Liver (tissue), 8 donors: ENCODE measurements at regions not wholly inside any gene's neighbourhood (a gene's known extent, or its start where the extent isn't known, plus 50 kb on each side); places are given as distances from the start of the nearest gene placed in this dataset.
"Not testable (repeated sequence)": the region's sequence is repeated elsewhere in the genome, so short reads cannot be mapped to it uniquely, and the experiment has no call there.

Experiments used
- DNase-seq: peaks from one replicate; pipeline ENCODE4 v3.0.0-alpha.2; 2017; ENCODE audit warnings: low spot score
- H3K27ac ChIP-seq, 2 donors: one replicate each; pipeline ENCODE4 v1.7.0; 2013; ENCODE audit warnings: inconsistent platforms in 2 of 2, low read length in 2 of 2, control low read depth in 1 of 2, low read depth in 1 of 2, mild to moderate bottlenecking in 1 of 2
- H3K27me3 ChIP-seq, 4 donors: one replicate each; pipeline versions ENCODE4 v1.6.1 to v1.7.0; 2013; ENCODE audit warnings: low read length in 3 of 4, inconsistent platforms in 1 of 4, mild to moderate bottlenecking in 1 of 4, moderate library complexity in 1 of 4; ENCODE audit not compliant: control insufficient read depth in 4 of 4, insufficient read depth in 4 of 4
- H3K36me3 ChIP-seq, 4 donors: one replicate each; pipeline versions ENCODE4 v1.6.1 to v1.7.0; 2013; ENCODE audit warnings: low read length in 3 of 4, mild to moderate bottlenecking in 3 of 4, low read depth in 1 of 4, moderate library complexity in 1 of 4; ENCODE audit not compliant: control insufficient read depth in 4 of 4, insufficient read depth in 3 of 4
- H3K4me1 ChIP-seq, 4 donors: one replicate each; pipeline versions ENCODE4 v1.6.1 to v1.7.0; 2013; ENCODE audit warnings: low read length in 3 of 4, mild to moderate bottlenecking in 3 of 4, moderate library complexity in 1 of 4; ENCODE audit not compliant: control insufficient read depth in 4 of 4, insufficient read depth in 4 of 4
- H3K4me3 ChIP-seq, 3 donors: one replicate each; pipeline versions ENCODE4 v1.6.1 to v1.7.0; 2013; ENCODE audit warnings: low read length in 3 of 3, control low read depth in 1 of 3, low read depth in 1 of 3, mild to moderate bottlenecking in 1 of 3
- H3K9ac ChIP-seq, 2 donors: one replicate each; pipeline ENCODE4 v1.7.0; 2013; ENCODE audit warnings: low read length in 2 of 2, mild to moderate bottlenecking in 2 of 2, moderate library complexity in 2 of 2, control low read depth in 1 of 2, low read depth in 1 of 2
- H3K9me3 ChIP-seq, 4 donors: one replicate each; pipeline versions ENCODE4 v1.6.1 to v1.7.0; 2013; ENCODE audit warnings: low read length in 3 of 4; ENCODE audit not compliant: control insufficient read depth in 4 of 4
- EGR1 ChIP-seq, 2 donors: IDR thresholded peaks; 2 replicates each; pipeline ENCODE4 v1.6.1; 2016 to 2018; ENCODE audit warnings: antibody characterized with exemption in 2 of 2, low read depth in 2 of 2
- FOXA2 ChIP-seq: IDR thresholded peaks from 2 replicates; pipeline ENCODE4 v1.6.1; 2016; ENCODE audit warnings: antibody characterized with exemption
- HNF4G ChIP-seq: IDR thresholded peaks from 2 replicates; pipeline ENCODE4 v1.6.1; 2016; ENCODE audit warnings: antibody characterized with exemption
- JUND ChIP-seq, 2 donors: IDR thresholded peaks; 2 replicates each; pipeline ENCODE4 v1.6.1; 2016; ENCODE audit warnings: antibody characterized with exemption in 2 of 2
- NR2F2 ChIP-seq: IDR thresholded peaks from 2 replicates; pipeline ENCODE4 v1.6.1; 2016; ENCODE audit warnings: antibody characterized with exemption
- RXRA ChIP-seq, 2 donors: IDR thresholded peaks; 2 replicates each; pipeline ENCODE4 v1.6.1; 2017 to 2018; ENCODE audit warnings: antibody characterized with exemption in 2 of 2, mild to moderate bottlenecking in 1 of 2
- TAF1 ChIP-seq: conservative IDR thresholded peaks from 2 replicates; pipeline ENCODE4 v1.6.1; 2016; ENCODE audit warnings: antibody characterized with exemption, mild to moderate bottlenecking
- YY1 ChIP-seq: IDR thresholded peaks from 2 replicates; pipeline ENCODE4 v1.6.1; 2016; ENCODE audit warnings: antibody characterized with exemption, mild to moderate bottlenecking
- WGBS: extraction: QIAGEN DNeasy Blood & Tissue Kit; methylation state at CpG from one replicate; pipeline ENCODE4 v1.1.7; 2013; 5-methylcytosine and 5-hydroxymethylcytosine counted together
- TF ChIP-seq, protein P1 (sequence below): IDR thresholded peaks from 2 replicates; pipeline ENCODE4 v1.6.1; 2016; ENCODE audit warnings: antibody characterized with exemption, mild to moderate bottlenecking
- TF ChIP-seq, protein P2 (sequence below): fragments of 150-350 bp; IDR thresholded peaks from 2 replicates; pipeline ENCODE4 v1.5.1; 2017; ENCODE audit warnings: improper control_type of control experiment, low read depth, low read length; ENCODE audit not compliant: missing input control
- TF ChIP-seq, protein P3 (sequence below): IDR thresholded peaks from 2 replicates; pipeline ENCODE4 v1.6.1; 2016; ENCODE audit warnings: antibody characterized with exemption
- donor health status: healthy.
- donor health status: healthy.
- donor health status: healthy.
- donor health status: healthy.
- donor health status: healthy.

DNA sequence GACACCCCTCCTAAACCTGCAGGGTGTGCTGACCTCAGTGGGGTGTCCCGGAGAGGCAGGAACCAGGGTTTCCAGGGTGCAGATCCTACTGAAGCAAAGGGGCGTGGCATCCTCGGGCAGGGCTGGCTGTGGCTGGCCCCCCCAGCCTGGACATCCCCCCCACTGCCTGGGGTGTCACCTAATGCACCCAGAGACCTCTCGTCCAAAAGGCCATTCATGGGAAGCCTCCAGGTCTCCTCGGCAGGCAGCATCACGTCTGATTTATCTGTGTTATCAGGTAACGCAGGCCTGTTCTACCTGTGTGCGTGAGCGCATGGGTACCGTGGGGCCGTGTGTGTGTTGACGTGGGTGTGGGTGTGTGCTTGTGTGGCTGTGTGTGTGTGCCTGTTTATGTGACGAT, 210.0 kb downstream of the SHOX start:
- Histone ChIP-seq H3K9me3 (peaks cover 0 to 6% (median 4%) of the 10 kb centered on the region in 4 donors), H3K36me3 (no peaks in the 10 kb centered on the region)
- WGBS: 77% methylated on average over 13 of the region's 13 CpGs

DNA sequence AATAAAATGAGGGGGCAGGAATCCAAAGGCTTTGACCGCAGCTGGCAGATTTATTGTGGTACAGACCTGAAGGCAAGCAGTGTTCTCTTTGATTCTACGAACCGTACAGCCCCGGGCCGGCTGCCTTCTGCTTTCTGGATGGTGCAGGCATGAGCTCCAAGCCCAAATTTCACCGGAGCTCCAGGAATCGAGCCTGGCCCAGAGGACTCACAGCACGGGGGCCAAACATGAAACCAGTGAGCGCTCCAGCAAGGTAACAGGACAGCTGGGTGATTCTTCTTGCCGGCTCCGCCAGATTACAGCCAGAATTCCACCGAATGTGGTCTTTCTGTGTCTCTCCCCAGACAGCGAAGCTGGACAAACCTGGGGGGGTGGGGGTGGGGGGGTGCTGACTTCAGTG, 208.1 kb downstream of the SHOX start:
- H3K4me3 ChIP-seq, H3K27ac ChIP-seq, H3K9me3 ChIP-seq, H3K36me3 ChIP-seq, H3K27me3 ChIP-seq, H3K9ac ChIP-seq, H3K4me1 ChIP-seq, DNase-seq: not testable (repeated sequence)
- 62% methylated on average over 13 of the region's 13 CpGs for WGBS

More for the DNA sequence above, 210.0 kb downstream of the SHOX start:
- no peak overlapping the region for H3K4me3 ChIP-seq
- DNase-seq: no peak
- no peak overlapping the region for H3K27ac ChIP-seq
- no peaks in the 10 kb centered on the region for H3K27me3 ChIP-seq
- H3K4me1 ChIP-seq: no peaks in the 10 kb centered on the region
- TF ChIP-seq YY1: no peak
- H3K9ac ChIP-seq: no peak overlapping the region

DNA sequence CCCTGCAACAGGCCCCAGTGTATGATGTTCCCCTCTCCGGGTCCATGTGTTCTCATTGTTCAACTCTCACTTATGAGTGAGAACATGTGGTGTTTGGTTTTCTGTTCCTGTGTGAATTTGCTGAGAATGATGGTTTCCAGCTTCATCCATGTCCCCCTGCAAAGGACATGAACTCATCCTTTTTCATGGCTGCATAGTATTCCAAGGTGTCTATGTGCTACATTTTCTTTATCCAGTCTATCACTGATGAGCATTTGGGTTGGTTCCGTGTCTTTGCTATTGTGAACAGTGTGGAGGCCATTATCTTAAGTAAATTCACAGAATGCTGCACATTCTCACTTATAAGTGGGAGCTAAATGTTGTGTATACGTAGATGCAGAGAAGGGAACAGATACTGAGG, 205.3 kb downstream of the SHOX start:
- H3K36me3 ChIP-seq, DNase-seq, H3K4me1 ChIP-seq, H3K27me3 ChIP-seq, H3K4me3 ChIP-seq, H3K9me3 ChIP-seq, H3K9ac ChIP-seq, H3K27ac ChIP-seq: not testable (repeated sequence)
- 94% methylated on average over 3 of the region's 3 CpGs for WGBS

DNA sequence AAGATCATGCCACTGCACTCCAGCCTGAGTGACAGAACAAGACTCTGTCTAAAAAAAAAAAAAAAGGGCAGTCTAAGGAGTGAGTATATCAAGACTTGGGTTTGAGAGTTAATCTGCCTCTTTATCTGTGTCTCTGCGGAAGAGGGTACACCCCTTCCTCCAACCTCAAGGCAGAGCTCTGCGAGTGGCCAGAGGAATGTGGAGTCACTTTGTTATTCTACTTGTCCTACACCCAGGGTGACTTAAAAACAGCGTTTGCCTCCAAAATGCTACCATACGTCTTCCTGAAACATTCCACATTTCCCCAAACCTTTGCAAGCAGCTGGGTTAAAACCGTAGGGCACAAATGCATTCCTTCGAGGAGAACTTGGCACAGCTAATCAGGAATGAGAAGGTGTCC, 199.9 kb downstream of the SHOX start:
- TF ChIP-seq FOXA2 (no peak), HNF4G (no peak)
- TF ChIP-seq, protein P1, sequence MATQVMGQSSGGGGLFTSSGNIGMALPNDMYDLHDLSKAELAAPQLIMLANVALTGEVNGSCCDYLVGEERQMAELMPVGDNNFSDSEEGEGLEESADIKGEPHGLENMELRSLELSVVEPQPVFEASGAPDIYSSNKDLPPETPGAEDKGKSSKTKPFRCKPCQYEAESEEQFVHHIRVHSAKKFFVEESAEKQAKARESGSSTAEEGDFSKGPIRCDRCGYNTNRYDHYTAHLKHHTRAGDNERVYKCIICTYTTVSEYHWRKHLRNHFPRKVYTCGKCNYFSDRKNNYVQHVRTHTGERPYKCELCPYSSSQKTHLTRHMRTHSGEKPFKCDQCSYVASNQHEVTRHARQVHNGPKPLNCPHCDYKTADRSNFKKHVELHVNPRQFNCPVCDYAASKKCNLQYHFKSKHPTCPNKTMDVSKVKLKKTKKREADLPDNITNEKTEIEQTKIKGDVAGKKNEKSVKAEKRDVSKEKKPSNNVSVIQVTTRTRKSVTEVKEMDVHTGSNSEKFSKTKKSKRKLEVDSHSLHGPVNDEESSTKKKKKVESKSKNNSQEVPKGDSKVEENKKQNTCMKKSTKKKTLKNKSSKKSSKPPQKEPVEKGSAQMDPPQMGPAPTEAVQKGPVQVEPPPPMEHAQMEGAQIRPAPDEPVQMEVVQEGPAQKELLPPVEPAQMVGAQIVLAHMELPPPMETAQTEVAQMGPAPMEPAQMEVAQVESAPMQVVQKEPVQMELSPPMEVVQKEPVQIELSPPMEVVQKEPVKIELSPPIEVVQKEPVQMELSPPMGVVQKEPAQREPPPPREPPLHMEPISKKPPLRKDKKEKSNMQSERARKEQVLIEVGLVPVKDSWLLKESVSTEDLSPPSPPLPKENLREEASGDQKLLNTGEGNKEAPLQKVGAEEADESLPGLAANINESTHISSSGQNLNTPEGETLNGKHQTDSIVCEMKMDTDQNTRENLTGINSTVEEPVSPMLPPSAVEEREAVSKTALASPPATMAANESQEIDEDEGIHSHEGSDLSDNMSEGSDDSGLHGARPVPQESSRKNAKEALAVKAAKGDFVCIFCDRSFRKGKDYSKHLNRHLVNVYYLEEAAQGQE: no peak
- WGBS: 47% methylated on average over 6 of the region's 6 CpGs

DNA sequence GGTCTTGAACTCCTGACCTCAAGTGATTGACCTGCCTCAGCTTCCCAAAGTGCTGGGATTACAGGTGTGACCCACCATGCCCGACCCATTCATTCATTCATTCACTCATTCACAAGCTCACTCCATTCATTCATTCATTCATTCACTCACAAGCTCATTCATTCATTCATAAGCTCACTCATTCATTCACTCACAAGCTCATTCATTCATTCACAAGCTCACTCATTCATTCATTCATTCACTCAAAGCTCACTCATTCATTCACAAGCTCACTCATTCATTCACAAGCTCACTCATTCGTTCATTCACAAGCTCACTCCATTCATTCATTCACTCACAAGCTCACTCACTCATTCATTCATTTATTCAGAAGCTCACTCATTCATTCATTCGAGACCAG, 198.6 kb downstream of the SHOX start:
- DNase-seq: no peak
- no peak overlapping the region for H3K9ac ChIP-seq
- WGBS: 77% methylated on average over 3 of the region's 3 CpGs
- H3K9me3 ChIP-seq: peaks cover 0 to 6% (median 0%) of the 10 kb centered on the region in 4 donors
- H3K36me3 ChIP-seq: no peaks in the 10 kb centered on the region
- H3K4me1 ChIP-seq: no peaks in the 10 kb centered on the region
- H3K4me3 ChIP-seq: no peak overlapping the region
- H3K27ac ChIP-seq: no peak overlapping the region
- no peaks in the 10 kb centered on the region for H3K27me3 ChIP-seq
- TF ChIP-seq RXRA (IDR thresholded peaks at IDR 0.05) (no peak), EGR1 (IDR thresholded peaks at IDR 0.05; ENCODE audit: low read depth in 2 of 2) (no peak), TAF1 (no peak), NR2F2 (no peak), JUND (IDR thresholded peaks at IDR 0.05) (no peak)
- TF ChIP-seq, protein P2, sequence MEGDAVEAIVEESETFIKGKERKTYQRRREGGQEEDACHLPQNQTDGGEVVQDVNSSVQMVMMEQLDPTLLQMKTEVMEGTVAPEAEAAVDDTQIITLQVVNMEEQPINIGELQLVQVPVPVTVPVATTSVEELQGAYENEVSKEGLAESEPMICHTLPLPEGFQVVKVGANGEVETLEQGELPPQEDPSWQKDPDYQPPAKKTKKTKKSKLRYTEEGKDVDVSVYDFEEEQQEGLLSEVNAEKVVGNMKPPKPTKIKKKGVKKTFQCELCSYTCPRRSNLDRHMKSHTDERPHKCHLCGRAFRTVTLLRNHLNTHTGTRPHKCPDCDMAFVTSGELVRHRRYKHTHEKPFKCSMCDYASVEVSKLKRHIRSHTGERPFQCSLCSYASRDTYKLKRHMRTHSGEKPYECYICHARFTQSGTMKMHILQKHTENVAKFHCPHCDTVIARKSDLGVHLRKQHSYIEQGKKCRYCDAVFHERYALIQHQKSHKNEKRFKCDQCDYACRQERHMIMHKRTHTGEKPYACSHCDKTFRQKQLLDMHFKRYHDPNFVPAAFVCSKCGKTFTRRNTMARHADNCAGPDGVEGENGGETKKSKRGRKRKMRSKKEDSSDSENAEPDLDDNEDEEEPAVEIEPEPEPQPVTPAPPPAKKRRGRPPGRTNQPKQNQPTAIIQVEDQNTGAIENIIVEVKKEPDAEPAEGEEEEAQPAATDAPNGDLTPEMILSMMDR: no peak
- TF ChIP-seq, protein P1: no peak
- TF ChIP-seq, protein P3, sequence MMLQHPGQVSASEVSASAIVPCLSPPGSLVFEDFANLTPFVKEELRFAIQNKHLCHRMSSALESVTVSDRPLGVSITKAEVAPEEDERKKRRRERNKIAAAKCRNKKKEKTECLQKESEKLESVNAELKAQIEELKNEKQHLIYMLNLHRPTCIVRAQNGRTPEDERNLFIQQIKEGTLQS: no peak

More for the DNA sequence above, 199.9 kb downstream of the SHOX start:
- DNase-seq: no peak
- H3K9ac ChIP-seq: no peak overlapping the region
- H3K36me3 ChIP-seq: no peaks in the 10 kb centered on the region
- H3K4me3 ChIP-seq: no peak overlapping the region
- H3K9me3 ChIP-seq: peaks cover 0 to 6% (median 0%) of the 10 kb centered on the region in 4 donors
- H3K27ac ChIP-seq: no peak overlapping the region
- H3K4me1 ChIP-seq: no peaks in the 10 kb centered on the region
- H3K27me3 ChIP-seq: no peaks in the 10 kb centered on the region
